Calu3 (cell line): ENCODE measurements at regions not wholly inside any gene's neighbourhood (a gene's known extent, or its start where the extent isn't known, plus 50 kb on each side); places are given as distances from the start of the nearest gene placed in this dataset.
"Not testable (repeated sequence)": the region's sequence is repeated elsewhere in the genome, so short reads cannot be mapped to it uniquely, and the experiment has no call there.

Source experiments
- BruUV-seq: library from RNA; stranded (reverse); fragments of 400-500 nt; replicated peaks from 2 replicates; lab custom pipeline; 2021; lab: Mats Ljungman, UMichigan
- CTCF ChIA-PET: fragments of 300-600 bp; sonication (Branson Sonifier 250); formaldehyde crosslinking; loops from one replicate; lab custom pipeline; 2022; ENCODE audit warnings: antibody characterized with exemption; lab: Charles Lee
- DNase-seq: peaks from one replicate; pipeline ENCODE4 v3.0.0; 2022
- H3K27ac Mint-ChIP-seq: one replicate; pipeline ENCODE4 v1.8.0; 2022; ENCODE audit warnings: mixed read lengths; ENCODE audit not compliant: unreplicated experiment
- H3K27me3 Mint-ChIP-seq: one replicate; pipeline ENCODE4 v1.8.0; 2022; ENCODE audit warnings: mixed read lengths; ENCODE audit not compliant: unreplicated experiment
- H3K36me3 Mint-ChIP-seq: one replicate; pipeline ENCODE4 v1.8.0; 2022; ENCODE audit warnings: mild to moderate bottlenecking, moderate library complexity, mixed read lengths; ENCODE audit not compliant: insufficient read depth, unreplicated experiment
- H3K4me1 Mint-ChIP-seq: one replicate; pipeline ENCODE4 v1.8.0; 2022; ENCODE audit warnings: mild to moderate bottlenecking, low read depth, mixed read lengths; ENCODE audit not compliant: unreplicated experiment
- H3K4me3 Mint-ChIP-seq: one replicate; pipeline ENCODE4 v1.8.0; 2022; ENCODE audit warnings: mild to moderate bottlenecking, low read depth, moderate library complexity, mixed read lengths; ENCODE audit not compliant: unreplicated experiment
- H3K9me3 Mint-ChIP-seq: one replicate; pipeline ENCODE4 v1.8.0; 2022; ENCODE audit warnings: low read depth, mixed read lengths; ENCODE audit not compliant: unreplicated experiment
- CTCF ChIP-seq: fragments of 200-600 bp; IDR thresholded peaks from one replicate; pipeline ENCODE4 v1.8.0; 2022; ENCODE audit warnings: antibody characterized with exemption; ENCODE audit not compliant: unreplicated experiment
- intact Hi-C: fragments of 100-400 bp; cut with micrococcal nuclease; formaldehyde crosslinking; loops from one replicate; pipeline ENCODE4 v1.10.0; 2022; ENCODE audit not compliant: unreplicated experiment

GRCh38 chr2:132279344-132279743 is 117.6 kb upstream of the ANKRD30BL start:
- H3K27ac Mint-ChIP-seq = no peak overlapping the region
- no peak overlapping the region for H3K4me3 Mint-ChIP-seq
- CTCF ChIA-PET = no interaction called here
- no TSS peak for BruUV-seq
- no peak for TF ChIP-seq CTCF
- DNase-seq = no peak
- peaks cover 2% of the 10 kb centered on the region for H3K9me3 Mint-ChIP-seq
- intact Hi-C loops = no loop called here
- no peaks in the 10 kb centered on the region for H3K4me1 Mint-ChIP-seq
- H3K36me3 Mint-ChIP-seq = peaks cover 5% of the 10 kb centered on the region
- H3K27me3 Mint-ChIP-seq = peaks cover 19% of the 10 kb centered on the region

- H3K4me1 Mint-ChIP-seq = no peaks in the 10 kb centered on the region
- no peak overlapping the region for H3K27ac Mint-ChIP-seq
- H3K36me3 Mint-ChIP-seq = peaks cover 5% of the 10 kb centered on the region
- H3K9me3 Mint-ChIP-seq = peaks cover 2% of the 10 kb centered on the region
- CTCF ChIA-PET = no interaction called here
- DNase-seq = no peak
- no peak overlapping the region for H3K4me3 Mint-ChIP-seq
- no TSS peak for BruUV-seq
- peaks cover 19% of the 10 kb centered on the region for H3K27me3 Mint-ChIP-seq
- intact Hi-C loops = no loop called here
- no peak for TF ChIP-seq CTCF
Measured at GRCh38 chr2:132279930-132280615, 118.3 kb upstream of the ANKRD30BL start.

GRCh38 chr2:132280912-132281311 is 119.2 kb upstream of the ANKRD30BL start:
- no peak overlapping the region for H3K4me3 Mint-ChIP-seq
- no peak overlapping the region for H3K27ac Mint-ChIP-seq
- H3K4me1 Mint-ChIP-seq = no peaks in the 10 kb centered on the region
- H3K9me3 Mint-ChIP-seq = peaks cover 2% of the 10 kb centered on the region
- peaks cover 5% of the 10 kb centered on the region for H3K36me3 Mint-ChIP-seq
- peaks cover 19% of the 10 kb centered on the region for H3K27me3 Mint-ChIP-seq
- CTCF ChIA-PET = no interaction called here
- DNase-seq = no peak
- intact Hi-C loops = no loop called here
- no TSS peak for BruUV-seq
- TF ChIP-seq CTCF = no peak

DNA sequence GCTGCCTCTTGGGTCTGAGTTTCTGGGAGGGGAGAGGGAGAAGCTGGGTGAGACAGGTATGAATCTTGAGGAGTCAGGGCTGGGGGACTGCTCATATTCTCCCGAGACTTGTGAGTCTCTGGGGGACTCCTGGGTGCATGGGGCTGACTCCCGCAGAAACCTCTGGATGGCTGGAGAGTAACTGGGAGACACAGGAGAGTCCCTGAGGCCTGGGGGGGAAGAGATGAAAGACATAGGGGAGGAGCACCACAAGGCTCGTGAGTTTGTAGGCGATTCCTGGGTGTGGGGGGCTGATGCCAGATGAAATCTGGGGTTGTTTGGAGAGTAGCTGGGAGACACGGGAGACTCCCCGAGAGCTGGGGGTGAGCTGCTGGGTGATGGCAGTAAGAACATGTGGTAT is 120.4 kb upstream of the ANKRD30BL start:
- CTCF ChIA-PET, DNase-seq, H3K36me3 Mint-ChIP-seq, H3K27ac Mint-ChIP-seq, H3K9me3 Mint-ChIP-seq, H3K4me3 Mint-ChIP-seq, BruUV-seq, intact Hi-C loops, H3K4me1 Mint-ChIP-seq: not testable (repeated sequence)
- H3K27me3 Mint-ChIP-seq = peaks cover 19% of the 10 kb centered on the region

DNA sequence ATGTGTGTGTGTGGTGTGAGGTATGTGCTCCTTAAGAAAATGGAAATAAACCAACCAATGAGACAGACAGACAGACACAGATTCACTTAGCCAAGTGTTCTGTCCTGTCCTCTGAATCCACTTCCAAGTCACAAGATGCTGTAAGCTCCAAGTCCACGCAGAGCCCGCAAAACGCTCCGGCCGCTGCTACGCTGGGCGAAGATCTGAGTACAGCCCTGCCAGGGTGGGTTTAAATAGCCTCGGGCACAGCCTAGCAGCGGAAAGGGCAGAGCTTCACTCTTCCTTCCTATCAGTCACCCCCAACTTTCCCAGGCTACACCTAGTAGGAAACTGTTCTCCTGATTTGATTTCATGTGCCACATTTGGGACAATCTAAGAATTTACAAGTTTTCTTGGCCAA is 121.2 kb upstream of the ANKRD30BL start:
- Mint-ChIP-seq H3K9me3 (peaks cover 2% of the 10 kb centered on the region), H3K36me3 (peaks cover 5% of the 10 kb centered on the region), H3K27ac (no peak overlapping the region), H3K4me1 (no peaks in the 10 kb centered on the region), H3K4me3 (no peak overlapping the region), H3K27me3 (peaks cover 19% of the 10 kb centered on the region)
- CTCF ChIA-PET = no interaction called here
- TF ChIP-seq CTCF = no peak
- intact Hi-C loops = no loop called here
- DNase-seq = no peak
- no TSS peak for BruUV-seq

DNA sequence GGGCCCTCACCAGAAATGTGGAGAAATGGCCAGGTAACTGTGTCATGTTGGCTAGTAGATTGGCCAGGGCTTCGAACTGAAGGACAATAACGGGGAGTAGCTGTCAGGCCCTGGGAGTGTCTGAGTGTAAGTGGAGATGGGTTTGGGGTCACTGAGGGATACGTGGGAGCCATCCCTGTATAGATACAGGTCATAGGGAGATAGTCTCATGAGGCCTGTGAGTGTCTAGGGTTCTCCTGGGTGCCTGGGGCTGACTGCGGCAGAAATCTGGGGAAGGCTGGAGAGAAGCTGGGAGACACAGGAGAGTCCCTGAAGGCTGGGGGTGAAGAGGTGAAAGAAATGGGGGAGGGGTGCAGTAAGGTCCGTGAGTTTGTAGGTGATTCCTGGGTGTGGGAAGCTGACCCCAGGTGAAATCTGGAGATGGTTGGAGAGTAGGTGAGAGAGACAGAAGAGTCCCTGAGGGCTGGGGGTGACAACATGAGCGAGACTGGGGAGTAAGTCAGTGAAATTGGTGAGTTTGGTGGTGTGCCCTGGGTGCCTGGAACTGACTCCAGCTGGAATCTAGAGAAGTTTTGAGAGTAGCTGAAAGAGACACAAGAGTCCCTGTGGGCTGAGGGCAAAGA is 124.6 kb upstream of the ANKRD30BL start:
- H3K36me3 Mint-ChIP-seq, DNase-seq, H3K4me3 Mint-ChIP-seq, BruUV-seq, intact Hi-C loops, CTCF ChIA-PET, H3K27ac Mint-ChIP-seq, H3K4me1 Mint-ChIP-seq, H3K9me3 Mint-ChIP-seq: not testable (repeated sequence)
- peaks cover 15% of the 10 kb centered on the region for H3K27me3 Mint-ChIP-seq

DNA sequence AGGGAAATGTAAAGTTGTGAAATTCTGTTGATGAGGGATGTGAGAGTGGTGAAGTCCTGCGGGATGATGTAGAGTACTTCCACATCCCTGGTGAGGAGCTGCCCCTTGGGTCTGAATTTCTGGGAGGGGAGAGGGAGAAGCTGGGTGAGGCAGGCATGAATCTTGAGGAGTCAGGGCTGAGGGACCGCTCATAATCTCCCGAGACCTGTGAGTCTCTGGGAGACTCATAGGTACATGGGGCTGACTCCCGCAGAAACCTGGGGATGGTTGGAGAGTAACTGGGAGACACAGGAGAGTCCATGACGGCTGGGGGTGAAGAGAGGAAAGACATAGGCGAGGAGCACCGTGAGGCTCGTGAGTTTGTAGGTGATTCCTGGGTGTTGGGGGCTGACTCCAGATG is 126.2 kb upstream of the ANKRD30BL start:
- BruUV-seq, H3K9me3 Mint-ChIP-seq, H3K4me1 Mint-ChIP-seq, H3K4me3 Mint-ChIP-seq, CTCF ChIA-PET, H3K27ac Mint-ChIP-seq, DNase-seq, H3K36me3 Mint-ChIP-seq, intact Hi-C loops, H3K27me3 Mint-ChIP-seq: not testable (repeated sequence)
